ENCODE measurements at regions not wholly inside any gene's neighbourhood (a gene's known extent, or its start where the extent isn't known, plus 50 kb on each side); places are given as distances from the start of the nearest gene placed in this dataset.
"Not testable (repeated sequence)": the region's sequence is repeated elsewhere in the genome, so short reads cannot be mapped to it uniquely, and the experiment has no call there.

- not testable (repeated sequence) for DNase-seq (ENCODE audit: extremely low spot score, unreplicated experiment); H3K27me3 Mint-ChIP-seq (ENCODE audit: unreplicated experiment); H3K36me3 Mint-ChIP-seq (ENCODE audit: unreplicated experiment); H3K27ac Mint-ChIP-seq (ENCODE audit: unreplicated experiment); H3K4me3 Mint-ChIP-seq (ENCODE audit: unreplicated experiment); H3K4me1 Mint-ChIP-seq (ENCODE audit: unreplicated experiment)
- peaks cover 20% of the 10 kb centered on the region for H3K9me3 Mint-ChIP-seq (ENCODE audit: unreplicated experiment)
These were observed 87.7 kb downstream of the FOXD4L6 start for GRCh38 chr9:41040705-41041342.

GRCh38 chr9:41035276-41035675 is 93.2 kb downstream of the FOXD4L6 start:
- H3K9me3 Mint-ChIP-seq (ENCODE audit: unreplicated experiment); H3K36me3 Mint-ChIP-seq (ENCODE audit: unreplicated experiment); H3K4me3 Mint-ChIP-seq (ENCODE audit: unreplicated experiment); H3K27me3 Mint-ChIP-seq (ENCODE audit: unreplicated experiment); H3K4me1 Mint-ChIP-seq (ENCODE audit: unreplicated experiment); DNase-seq (ENCODE audit: extremely low spot score, unreplicated experiment); H3K27ac Mint-ChIP-seq (ENCODE audit: unreplicated experiment): not testable (repeated sequence)

GRCh38 chr9:41034699-41035197 is 93.7 kb downstream of the FOXD4L6 start:
- H3K36me3 Mint-ChIP-seq (ENCODE audit: unreplicated experiment); H3K27me3 Mint-ChIP-seq (ENCODE audit: unreplicated experiment); H3K9me3 Mint-ChIP-seq (ENCODE audit: unreplicated experiment); H3K4me1 Mint-ChIP-seq (ENCODE audit: unreplicated experiment); H3K4me3 Mint-ChIP-seq (ENCODE audit: unreplicated experiment); DNase-seq (ENCODE audit: extremely low spot score, unreplicated experiment); H3K27ac Mint-ChIP-seq (ENCODE audit: unreplicated experiment): not testable (repeated sequence)

GRCh38 chr9:41033877-41034276 is 94.6 kb downstream of the FOXD4L6 start:
- not testable (repeated sequence) for H3K27ac Mint-ChIP-seq (ENCODE audit: unreplicated experiment); H3K9me3 Mint-ChIP-seq (ENCODE audit: unreplicated experiment); H3K36me3 Mint-ChIP-seq (ENCODE audit: unreplicated experiment); H3K4me3 Mint-ChIP-seq (ENCODE audit: unreplicated experiment); H3K4me1 Mint-ChIP-seq (ENCODE audit: unreplicated experiment); H3K27me3 Mint-ChIP-seq (ENCODE audit: unreplicated experiment); DNase-seq (ENCODE audit: extremely low spot score, unreplicated experiment)

- DNase-seq (ENCODE audit: extremely low spot score, unreplicated experiment); H3K27ac Mint-ChIP-seq (ENCODE audit: unreplicated experiment); H3K4me3 Mint-ChIP-seq (ENCODE audit: unreplicated experiment); H3K9me3 Mint-ChIP-seq (ENCODE audit: unreplicated experiment); H3K27me3 Mint-ChIP-seq (ENCODE audit: unreplicated experiment); H3K4me1 Mint-ChIP-seq (ENCODE audit: unreplicated experiment); H3K36me3 Mint-ChIP-seq (ENCODE audit: unreplicated experiment): not testable (repeated sequence)
These were observed 95.1 kb downstream of the FOXD4L6 start for GRCh38 chr9:41033360-41033759.

GRCh38 chr9:41026912-41027676 is 101.4 kb downstream of the FOXD4L6 start:
- not testable (repeated sequence) for DNase-seq (ENCODE audit: extremely low spot score, unreplicated experiment); H3K36me3 Mint-ChIP-seq (ENCODE audit: unreplicated experiment); H3K4me3 Mint-ChIP-seq (ENCODE audit: unreplicated experiment); H3K4me1 Mint-ChIP-seq (ENCODE audit: unreplicated experiment); H3K9me3 Mint-ChIP-seq (ENCODE audit: unreplicated experiment); H3K27ac Mint-ChIP-seq (ENCODE audit: unreplicated experiment); H3K27me3 Mint-ChIP-seq (ENCODE audit: unreplicated experiment)

- not testable (repeated sequence) for H3K4me3 Mint-ChIP-seq (ENCODE audit: unreplicated experiment); H3K27me3 Mint-ChIP-seq (ENCODE audit: unreplicated experiment); H3K4me1 Mint-ChIP-seq (ENCODE audit: unreplicated experiment); H3K36me3 Mint-ChIP-seq (ENCODE audit: unreplicated experiment); H3K27ac Mint-ChIP-seq (ENCODE audit: unreplicated experiment); DNase-seq (ENCODE audit: extremely low spot score, unreplicated experiment)
- peaks cover 12% of the 10 kb centered on the region for H3K9me3 Mint-ChIP-seq (ENCODE audit: unreplicated experiment)
These were observed 106.1 kb downstream of the FOXD4L6 start for GRCh38 chr9:41022365-41022764.

GRCh38 chr9:41019858-41020562 is 108.5 kb downstream of the FOXD4L6 start:
- H3K4me1 Mint-ChIP-seq (ENCODE audit: unreplicated experiment); H3K9me3 Mint-ChIP-seq (ENCODE audit: unreplicated experiment); DNase-seq (ENCODE audit: extremely low spot score, unreplicated experiment); H3K27ac Mint-ChIP-seq (ENCODE audit: unreplicated experiment); H3K4me3 Mint-ChIP-seq (ENCODE audit: unreplicated experiment); H3K27me3 Mint-ChIP-seq (ENCODE audit: unreplicated experiment); H3K36me3 Mint-ChIP-seq (ENCODE audit: unreplicated experiment): not testable (repeated sequence)

- H3K4me3 Mint-ChIP-seq (ENCODE audit: unreplicated experiment); H3K36me3 Mint-ChIP-seq (ENCODE audit: unreplicated experiment); H3K4me1 Mint-ChIP-seq (ENCODE audit: unreplicated experiment); H3K27me3 Mint-ChIP-seq (ENCODE audit: unreplicated experiment); H3K9me3 Mint-ChIP-seq (ENCODE audit: unreplicated experiment); H3K27ac Mint-ChIP-seq (ENCODE audit: unreplicated experiment); DNase-seq (ENCODE audit: extremely low spot score, unreplicated experiment): not testable (repeated sequence)
These were observed 109.5 kb downstream of the FOXD4L6 start for GRCh38 chr9:41018948-41019347.

- not testable (repeated sequence) for H3K9me3 Mint-ChIP-seq (ENCODE audit: unreplicated experiment)
These were observed 111.8 kb downstream of the FOXD4L6 start for GRCh38 chr9:41016699-41017098.

GRCh38 chr9:40999952-41000700 is 128.4 kb downstream of the FOXD4L6 start:
- H3K4me1 Mint-ChIP-seq (ENCODE audit: unreplicated experiment); H3K27me3 Mint-ChIP-seq (ENCODE audit: unreplicated experiment); DNase-seq (ENCODE audit: extremely low spot score, unreplicated experiment); H3K4me3 Mint-ChIP-seq (ENCODE audit: unreplicated experiment); H3K27ac Mint-ChIP-seq (ENCODE audit: unreplicated experiment): not testable (repeated sequence)
- Mint-ChIP-seq H3K9me3 (ENCODE audit: unreplicated experiment) (peaks cover 11% of the 10 kb centered on the region), H3K36me3 (ENCODE audit: unreplicated experiment) (peaks cover 22% of the 10 kb centered on the region)

More at GRCh38 chr9:41016699-41017098, 111.8 kb downstream of the FOXD4L6 start:
- H3K27me3 Mint-ChIP-seq (ENCODE audit: unreplicated experiment); H3K36me3 Mint-ChIP-seq (ENCODE audit: unreplicated experiment); H3K27ac Mint-ChIP-seq (ENCODE audit: unreplicated experiment); H3K4me1 Mint-ChIP-seq (ENCODE audit: unreplicated experiment); H3K4me3 Mint-ChIP-seq (ENCODE audit: unreplicated experiment); DNase-seq (ENCODE audit: extremely low spot score, unreplicated experiment): not testable (repeated sequence)

Measured in osteocyte (in vitro differentiated cells).